ENCODE measurements at regions not wholly inside any gene's neighbourhood (a gene's known extent, or its start where the extent isn't known, plus 50 kb on each side); places are given as distances from the start of the nearest gene placed in this dataset.

GRCh38 chr7:37594602-37595001 is 89.0 kb upstream of the GPR141 start:
- Histone ChIP-seq H3K79me2 (ENCODE audit: insufficient read depth, low read length) (no peaks in the 10 kb centered on the region), H4K20me1 (ENCODE audit: insufficient read depth, low read length) (no peaks in the 10 kb centered on the region), H3K4me2 (replicated peaks; ENCODE audit: extremely low read depth, low read length, poor library complexity, severe bottlenecking) (no peak overlapping the region), H3K4me3 (replicated peaks in 1 of 3; ENCODE audit: low read depth in 2 of 3, low read length in 3 of 3) (no peak overlapping the region), H2AFZ (ENCODE audit: insufficient read depth, low read depth, low read length, poor library complexity, severe bottlenecking) (no peak overlapping the region), H3K27ac (ENCODE audit: low read depth in 1 of 2, low read length in 2 of 2) (no peak overlapping the region), H3K36me3 (replicated peaks in 1 of 2; ENCODE audit: control insufficient read depth in 1 of 2, insufficient read depth in 2 of 2, low read length in 2 of 2) (no peaks in the 10 kb centered on the region), H3K27me3 (ENCODE audit: control insufficient read depth in 2 of 2, insufficient read depth in 2 of 2, low read length in 2 of 2) (no peaks in the 10 kb centered on the region), H3K9me3 (replicated peaks in 1 of 2; ENCODE audit: control insufficient read depth in 1 of 2, insufficient read depth in 1 of 2, low read length in 2 of 2) (peaks cover 0 to 14% of the 10 kb centered on the region in 2 donors), H3K9ac (ENCODE audit: insufficient read depth, low read length, poor library complexity, severe bottlenecking) (no peak overlapping the region), H3K4me1 (ENCODE audit: control insufficient read depth in 1 of 2, insufficient read depth in 2 of 2, low read length in 2 of 2) (peaks cover 3 to 4% of the 10 kb centered on the region in 2 donors)
- no peaks in the 10 kb centered on the region for H3K36me3 Mint-ChIP-seq
- H3K9me3 Mint-ChIP-seq, result peaks cover 7 to 24% (median 12%) of the 10 kb centered on the region in 7 donors
- no peak for TF ChIP-seq CTCF (IDR thresholded peaks at IDR 0.05)
- H3K27me3 Mint-ChIP-seq (ENCODE audit: low read depth in 3 of 3), result peaks cover 0 to 3% (median 0%) of the 10 kb centered on the region in 3 donors
- no peak for DNase-seq
- intact Hi-C loops (cut with micrococcal nuclease), result no loop called here
- no peak overlapping the region for H3K4me3 Mint-ChIP-seq
- H3K4me1 Mint-ChIP-seq, result peaks cover 11% of the 10 kb centered on the region
- no CpG with 5 or more reads among the region's 1 CpG for WGBS (ENCODE audit: insufficient coverage)
- H3K27ac Mint-ChIP-seq, result no peak overlapping the region

DNA sequence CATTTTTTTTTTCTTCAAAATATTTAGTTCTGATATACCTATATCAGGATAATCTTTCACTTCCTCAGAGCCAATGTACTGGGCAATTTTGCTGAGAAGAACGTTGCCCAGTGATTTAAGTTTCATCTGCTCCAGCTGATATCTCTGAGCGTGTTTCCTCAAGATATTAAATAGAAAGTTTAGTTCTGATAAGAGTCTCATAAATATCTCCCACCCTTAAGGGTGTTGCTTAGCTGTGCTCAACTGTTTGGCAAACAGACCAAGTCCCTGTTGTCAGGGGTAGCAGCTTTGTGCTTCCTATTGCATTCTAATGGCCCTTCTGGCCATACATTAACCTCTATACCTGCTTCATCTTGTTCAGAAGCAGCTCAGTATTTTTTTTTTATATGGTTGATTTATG is 84.7 kb upstream of the GPR141 start:
- no peak overlapping the region for H3K4me3 Mint-ChIP-seq
- H3K9ac ChIP-seq (ENCODE audit: insufficient read depth, low read length, poor library complexity, severe bottlenecking), result no peak overlapping the region
- no peaks in the 10 kb centered on the region for H3K36me3 ChIP-seq (replicated peaks in 1 of 2; ENCODE audit: control insufficient read depth in 1 of 2, insufficient read depth in 2 of 2, low read length in 2 of 2)
- DNase-seq, result no peak
- intact Hi-C loops (cut with micrococcal nuclease), result no loop called here
- TF ChIP-seq CTCF (IDR thresholded peaks at IDR 0.05), result no peak
- no peak overlapping the region for H3K27ac Mint-ChIP-seq
- peaks cover 0 to 10% of the 10 kb centered on the region in 2 donors for H3K9me3 ChIP-seq (replicated peaks in 1 of 2; ENCODE audit: control insufficient read depth in 1 of 2, insufficient read depth in 1 of 2, low read length in 2 of 2)
- no peaks in the 10 kb centered on the region for H3K4me1 Mint-ChIP-seq
- H3K4me3 ChIP-seq (replicated peaks in 1 of 3; ENCODE audit: low read depth in 2 of 3, low read length in 3 of 3), result no peak overlapping the region
- WGBS (ENCODE audit: insufficient coverage), result no CpG with 5 or more reads among the region's 2 CpGs
- no peak overlapping the region for H2AFZ ChIP-seq (ENCODE audit: insufficient read depth, low read depth, low read length, poor library complexity, severe bottlenecking)
- H3K27me3 Mint-ChIP-seq (ENCODE audit: low read depth in 3 of 3), result peaks cover 0 to under 1% (median 0%) of the 10 kb centered on the region in 3 donors
- no peak overlapping the region for H3K27ac ChIP-seq (ENCODE audit: low read depth in 1 of 2, low read length in 2 of 2)
- H3K79me2 ChIP-seq (ENCODE audit: insufficient read depth, low read length), result no peaks in the 10 kb centered on the region
- H3K36me3 Mint-ChIP-seq, result no peaks in the 10 kb centered on the region
- H3K9me3 Mint-ChIP-seq, result peaks cover 4 to 16% (median 12%) of the 10 kb centered on the region in 7 donors
- no peaks in the 10 kb centered on the region for H3K27me3 ChIP-seq (ENCODE audit: control insufficient read depth in 2 of 2, insufficient read depth in 2 of 2, low read length in 2 of 2)
- no peak overlapping the region for H3K4me2 ChIP-seq (replicated peaks; ENCODE audit: extremely low read depth, low read length, poor library complexity, severe bottlenecking)
- H4K20me1 ChIP-seq (ENCODE audit: insufficient read depth, low read length), result no peaks in the 10 kb centered on the region
- no peaks in the 10 kb centered on the region for H3K4me1 ChIP-seq (ENCODE audit: control insufficient read depth in 1 of 2, insufficient read depth in 2 of 2, low read length in 2 of 2)
